GM13976 (cell line): ENCODE measurements at regions not wholly inside any gene's neighbourhood (a gene's known extent, or its start where the extent isn't known, plus 50 kb on each side); places are given as distances from the start of the nearest gene placed in this dataset.

Experiments used
- DNase-seq: peaks from one replicate; pipeline ENCODE4 v3.0.0; 2012; ENCODE audit warnings: low spot score
- CTCF ChIP-seq: IDR thresholded peaks from 2 replicates; pipeline ENCODE4 v1.5.1; 2012; ENCODE audit warnings: borderline replicate concordance, mild to moderate bottlenecking; ENCODE audit not compliant: insufficient read depth; ENCODE audit errors: extremely low read depth, missing control alignments, control extremely low read depth
- in situ Hi-C: fragments of 300-500 bp; cut with MboI; formaldehyde crosslinking; loops from one replicate; pipeline ENCODE4 v1.12.0; 2022; ENCODE audit warnings: low sequenced_read_pairs, mixed read lengths, inconsistent platforms; ENCODE audit not compliant: unreplicated experiment

GRCh38 chrX:95101851-95102390 is 1427.9 kb downstream of the FAM133A start:
- no peak for DNase-seq
- in situ Hi-C loops, result no loop called here
- TF ChIP-seq CTCF, result no peak

- in situ Hi-C loops, result no loop called here
- no peak for TF ChIP-seq CTCF
- no peak for DNase-seq
Measured at GRCh38 chrX:95117556-95117955, 1443.5 kb downstream of the FAM133A start.

GRCh38 chrX:95145848-95146490 is 1472.0 kb downstream of the FAM133A start:
- in situ Hi-C loops, result no loop called here
- TF ChIP-seq CTCF, result no peak
- no peak for DNase-seq

GRCh38 chrX:95152810-95153209 is 1478.8 kb downstream of the FAM133A start:
- in situ Hi-C loops, result no loop called here
- no peak for TF ChIP-seq CTCF
- DNase-seq, result no peak

GRCh38 chrX:95156566-95156965 is 1482.6 kb downstream of the FAM133A start:
- in situ Hi-C loops, result no loop called here
- DNase-seq, result no peak
- no peak for TF ChIP-seq CTCF
